ENCODE measurements at regions not wholly inside any gene's neighbourhood (a gene's known extent, or its start where the extent isn't known, plus 50 kb on each side); places are given as distances from the start of the nearest gene placed in this dataset.
A peak's percentile ranks its signal among the peaks of the same experiment; 100 is the strongest.

DNA sequence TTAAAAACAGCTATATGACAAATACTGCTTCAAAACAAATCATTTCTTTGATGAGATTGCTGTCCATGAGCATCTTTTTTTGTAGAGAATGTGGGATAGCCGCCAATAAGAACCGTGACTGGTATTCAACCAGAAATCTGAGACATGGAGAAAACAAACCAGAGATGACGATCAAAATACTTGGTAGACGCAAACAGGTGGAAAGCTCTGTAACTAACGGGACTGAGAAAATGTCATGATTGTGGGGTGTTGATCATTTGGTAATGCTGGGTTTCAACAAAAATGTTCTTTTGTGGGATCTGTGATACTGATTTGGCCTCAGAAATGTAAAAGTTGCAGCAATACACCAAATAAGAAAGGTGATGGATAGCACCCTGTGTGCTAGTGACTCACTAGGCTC lies 364.8 kb downstream of the NYAP2 start:
- Histone ChIP-seq H3K9me3 (no peaks in the 10 kb centered on the region), H3K4me3 (no peak overlapping the region), H3K27me3 (no peaks in the 10 kb centered on the region), H3K36me3 (ENCODE audit: low read depth, missing control alignments) (no peaks in the 10 kb centered on the region), H3K27ac (peak overlapping the region in 1 of 2 donors; percentile 18), H3K4me1 (peaks cover 7% of the 10 kb centered on the region)
- 85 to 86% methylated on average over 5 of the region's 5 CpGs for WGBS, 2 donors
- TF ChIP-seq POLR2A (IDR thresholded peaks at IDR 0.05): no peak
- TF ChIP-seq, protein P1, sequence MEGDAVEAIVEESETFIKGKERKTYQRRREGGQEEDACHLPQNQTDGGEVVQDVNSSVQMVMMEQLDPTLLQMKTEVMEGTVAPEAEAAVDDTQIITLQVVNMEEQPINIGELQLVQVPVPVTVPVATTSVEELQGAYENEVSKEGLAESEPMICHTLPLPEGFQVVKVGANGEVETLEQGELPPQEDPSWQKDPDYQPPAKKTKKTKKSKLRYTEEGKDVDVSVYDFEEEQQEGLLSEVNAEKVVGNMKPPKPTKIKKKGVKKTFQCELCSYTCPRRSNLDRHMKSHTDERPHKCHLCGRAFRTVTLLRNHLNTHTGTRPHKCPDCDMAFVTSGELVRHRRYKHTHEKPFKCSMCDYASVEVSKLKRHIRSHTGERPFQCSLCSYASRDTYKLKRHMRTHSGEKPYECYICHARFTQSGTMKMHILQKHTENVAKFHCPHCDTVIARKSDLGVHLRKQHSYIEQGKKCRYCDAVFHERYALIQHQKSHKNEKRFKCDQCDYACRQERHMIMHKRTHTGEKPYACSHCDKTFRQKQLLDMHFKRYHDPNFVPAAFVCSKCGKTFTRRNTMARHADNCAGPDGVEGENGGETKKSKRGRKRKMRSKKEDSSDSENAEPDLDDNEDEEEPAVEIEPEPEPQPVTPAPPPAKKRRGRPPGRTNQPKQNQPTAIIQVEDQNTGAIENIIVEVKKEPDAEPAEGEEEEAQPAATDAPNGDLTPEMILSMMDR (IDR thresholded peaks at IDR 0.05): no peak
- intact Hi-C loops (cut with DNase I; ENCODE audit: low total_unique reads): no loop called here
- DNase-seq: no peak

DNA sequence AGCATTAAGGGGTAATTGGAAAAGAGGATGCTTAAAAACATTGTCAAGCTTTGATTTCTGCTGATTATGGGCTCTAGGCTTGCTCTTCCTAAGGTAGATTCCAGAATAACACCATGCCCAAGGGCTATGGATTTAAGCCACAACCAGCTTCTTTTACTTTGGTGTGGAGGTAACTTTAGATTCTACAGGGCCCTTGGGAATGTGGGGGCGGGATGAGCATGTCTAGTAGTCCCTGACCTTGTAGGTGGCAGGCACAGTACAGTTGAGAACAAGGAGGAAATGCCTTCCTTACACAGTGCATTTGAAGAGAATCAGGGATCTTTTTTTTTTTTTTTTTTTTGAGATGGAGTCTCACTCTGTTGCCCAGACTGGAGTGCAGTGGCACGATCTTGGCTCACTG lies 364.2 kb downstream of the NYAP2 start:
- intact Hi-C loops (cut with DNase I; ENCODE audit: low total_unique reads): no loop called here
- WGBS, 2 donors: 56 to 67% methylated on average over 2 of the region's 2 CpGs
- Histone ChIP-seq H3K27me3 (no peaks in the 10 kb centered on the region), H3K4me3 (no peak overlapping the region), H3K4me1 (peaks cover 7% of the 10 kb centered on the region), H3K9me3 (no peaks in the 10 kb centered on the region), H3K27ac (no peak overlapping the region), H3K36me3 (ENCODE audit: low read depth, missing control alignments) (no peaks in the 10 kb centered on the region)
- TF ChIP-seq, protein P1 (IDR thresholded peaks at IDR 0.05): no peak
- TF ChIP-seq POLR2A (IDR thresholded peaks at IDR 0.05): no peak
- no peak for DNase-seq

DNA sequence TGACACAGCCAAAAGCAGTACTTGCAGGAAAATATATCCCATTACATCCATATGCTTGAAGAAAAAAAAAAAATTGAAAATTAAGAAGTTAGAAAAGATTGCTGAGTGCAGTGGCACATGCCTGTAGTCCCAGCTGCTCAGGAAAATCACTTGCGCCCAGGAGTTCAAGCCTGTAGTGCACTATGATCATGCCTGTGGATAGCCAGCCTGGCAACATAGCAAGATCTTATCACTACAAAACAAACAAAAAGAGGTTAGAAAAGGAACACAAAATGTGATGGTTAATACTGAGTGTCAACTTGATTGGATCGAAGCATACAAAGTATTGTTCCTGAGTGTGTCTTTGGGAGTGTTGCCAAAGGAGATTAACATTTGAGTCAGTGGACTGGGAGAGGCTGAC lies 361.9 kb downstream of the NYAP2 start:
- Histone ChIP-seq H3K36me3 (ENCODE audit: low read depth, missing control alignments) (no peaks in the 10 kb centered on the region), H3K9me3 (no peaks in the 10 kb centered on the region), H3K27ac (no peak overlapping the region), H3K27me3 (no peaks in the 10 kb centered on the region), H3K4me3 (no peak overlapping the region), H3K4me1 (no peaks in the 10 kb centered on the region)
- TF ChIP-seq POLR2A (IDR thresholded peaks at IDR 0.05): no peak
- TF ChIP-seq, protein P1 (IDR thresholded peaks at IDR 0.05): no peak
- WGBS, 2 donors: 90 to 97% methylated on average over 2 of the region's 2 CpGs
- DNase-seq: no peak
- intact Hi-C loops (cut with DNase I; ENCODE audit: low total_unique reads): no loop called here

DNA sequence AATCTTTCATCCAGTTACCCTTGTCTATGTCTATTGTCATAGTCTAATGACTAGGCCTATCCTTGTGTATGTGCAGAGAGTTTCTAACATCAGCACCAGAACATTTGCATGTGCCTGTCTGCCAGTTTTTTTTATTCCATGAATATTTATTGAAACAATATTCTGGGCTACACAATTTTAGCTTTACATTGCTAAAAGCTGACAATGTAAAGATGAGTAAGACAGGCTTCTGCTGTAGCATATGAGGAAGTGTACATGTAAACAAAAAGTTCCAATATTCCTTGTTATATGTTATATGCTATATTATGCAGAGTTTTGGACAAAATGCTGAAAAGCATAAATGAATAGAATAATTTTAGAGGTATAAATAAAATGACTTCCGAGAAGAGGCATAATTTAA lies 357.7 kb downstream of the NYAP2 start:
- WGBS, 2 donors: 92 to 93% methylated on average over 1 of the region's 1 CpG
- Histone ChIP-seq H3K27ac (no peak overlapping the region), H3K4me3 (no peak overlapping the region), H3K4me1 (no peaks in the 10 kb centered on the region), H3K27me3 (no peaks in the 10 kb centered on the region), H3K36me3 (ENCODE audit: low read depth, missing control alignments) (no peaks in the 10 kb centered on the region), H3K9me3 (no peaks in the 10 kb centered on the region)
- no peak for DNase-seq
- intact Hi-C loops (cut with DNase I; ENCODE audit: low total_unique reads): no loop called here
- TF ChIP-seq POLR2A (IDR thresholded peaks at IDR 0.05): no peak
- TF ChIP-seq, protein P1 (IDR thresholded peaks at IDR 0.05): no peak

DNA sequence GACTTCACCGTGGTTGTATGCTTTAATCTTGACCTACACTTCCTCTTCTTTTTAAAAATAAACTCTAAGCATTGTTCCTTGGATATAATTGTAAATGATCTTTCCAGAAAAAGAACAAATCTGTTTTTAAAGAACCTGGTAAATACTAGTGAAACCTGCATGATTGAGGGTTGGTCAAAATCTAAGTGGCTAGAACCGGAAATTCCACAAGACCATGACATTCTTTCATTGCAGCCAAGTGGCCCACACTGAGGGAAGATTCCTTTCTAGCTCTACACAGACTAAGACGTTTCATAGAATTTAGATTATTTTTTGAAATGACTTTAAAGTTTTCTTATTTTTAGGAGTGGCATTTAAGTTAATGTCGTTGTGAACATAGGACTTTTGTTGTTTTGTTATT lies 356.7 kb downstream of the NYAP2 start:
- Histone ChIP-seq H3K9me3 (no peaks in the 10 kb centered on the region), H3K27ac (no peak overlapping the region), H3K4me3 (no peak overlapping the region), H3K4me1 (no peaks in the 10 kb centered on the region), H3K36me3 (ENCODE audit: low read depth, missing control alignments) (no peaks in the 10 kb centered on the region), H3K27me3 (no peaks in the 10 kb centered on the region)
- intact Hi-C loops (cut with DNase I; ENCODE audit: low total_unique reads): no loop called here
- no peak for TF ChIP-seq POLR2A (IDR thresholded peaks at IDR 0.05)
- TF ChIP-seq, protein P1 (IDR thresholded peaks at IDR 0.05): no peak
- WGBS, 2 donors: 62 to 74% methylated on average over 4 of the region's 4 CpGs
- DNase-seq: no peak

Measured in testis (tissue), 2 donors.